Vagina (tissue), 2 donors: ENCODE measurements at regions not wholly inside any gene's neighbourhood (a gene's known extent, or its start where the extent isn't known, plus 50 kb on each side); places are given as distances from the start of the nearest gene placed in this dataset.

Source experiments
- CTCF ChIP-seq, 3 experiments: fragments of 450-650 bp in 2 of 3; fragments of 200-600 bp in 1 of 3; sonication (generic) in 1 of 3; IDR thresholded peaks; one replicate each; pipeline ENCODE4 v1.5.1; 2017 to 2019; ENCODE audit warnings: antibody characterized with exemption in 3 of 3, mild to moderate bottlenecking in 2 of 3, moderate library complexity in 2 of 3
- POLR2A ChIP-seq, 2 donors: fragments of 450-650 bp; IDR thresholded peaks; one replicate each; pipeline ENCODE4 v1.6.1; 2017; ENCODE audit warnings: antibody characterized with exemption in 2 of 2, mild to moderate bottlenecking in 2 of 2, moderate library complexity in 2 of 2
- POLR2AphosphoS5 ChIP-seq, 2 donors: sonication (generic); formaldehyde crosslinking; IDR thresholded peaks; one replicate each; pipeline ENCODE4 v1.9.0; 2017; ENCODE audit warnings: antibody characterized with exemption in 2 of 2, mild to moderate bottlenecking in 2 of 2, low read depth in 1 of 2; ENCODE audit not compliant: insufficient read depth in 1 of 2

- TF ChIP-seq POLR2A (IDR thresholded peaks at IDR 0.05): no peak
- TF ChIP-seq CTCF (IDR thresholded peaks at IDR 0.05): no peak
- no peak for TF ChIP-seq POLR2AphosphoS5 (IDR thresholded peaks at IDR 0.05; ENCODE audit: insufficient read depth in 1 of 2, low read depth in 1 of 2)
Measured at GRCh38 chr7:94247970-94248369, 146.7 kb upstream of the COL1A2 start.
